Immature natural killer cell (primary cell): ENCODE measurements at regions not wholly inside any gene's neighbourhood (a gene's known extent, or its start where the extent isn't known, plus 50 kb on each side); places are given as distances from the start of the nearest gene placed in this dataset.
"Not testable (repeated sequence)": the region's sequence is repeated elsewhere in the genome, so short reads cannot be mapped to it uniquely, and the experiment has no call there.

Experiments used
- DNase-seq, 3 donors: peaks; one replicate each; pipeline ENCODE4 v3.0.0; 2022; ENCODE audit warnings: mixed read lengths in 1 of 3
- H3K27ac Mint-ChIP-seq, 6 donors: one replicate each; pipeline ENCODE4 v1.8.0; 2020; ENCODE audit warnings: mixed read lengths in 6 of 6, mild to moderate bottlenecking in 5 of 6, inconsistent platforms in 4 of 6, moderate library complexity in 3 of 6
- H3K27me3 Mint-ChIP-seq, 3 donors: one replicate each; pipeline ENCODE4 v1.8.0; 2020 to 2021; ENCODE audit warnings: low read depth in 3 of 3, mild to moderate bottlenecking in 3 of 3, mixed read lengths in 3 of 3, moderate library complexity in 3 of 3, inconsistent platforms in 1 of 3
- H3K36me3 Mint-ChIP-seq, 3 donors: one replicate each; pipeline ENCODE4 v1.8.0; 2020; ENCODE audit warnings: mixed read lengths in 3 of 3, inconsistent platforms in 2 of 3, mild to moderate bottlenecking in 2 of 3
- H3K4me1 Mint-ChIP-seq, 2 donors: one replicate each; pipeline ENCODE4 v1.8.0; 2020; ENCODE audit warnings: inconsistent platforms in 2 of 2, mild to moderate bottlenecking in 2 of 2, mixed read lengths in 2 of 2, moderate library complexity in 1 of 2
- H3K4me3 Mint-ChIP-seq, 5 donors: one replicate each; pipeline ENCODE4 v1.8.0; 2020; ENCODE audit warnings: mild to moderate bottlenecking in 5 of 5, mixed read lengths in 5 of 5, inconsistent platforms in 3 of 5, moderate library complexity in 3 of 5
- H3K9me3 Mint-ChIP-seq, 6 donors: one replicate each; pipeline ENCODE4 v1.8.0; 2020; ENCODE audit warnings: mild to moderate bottlenecking in 6 of 6, mixed read lengths in 6 of 6, inconsistent platforms in 4 of 6, moderate library complexity in 3 of 6

GRCh38 chr15:85196697-85197096 is 183.7 kb upstream of the AKAP13 start:
- not testable (repeated sequence) for H3K27me3 Mint-ChIP-seq, DNase-seq, H3K36me3 Mint-ChIP-seq, H3K4me3 Mint-ChIP-seq, H3K27ac Mint-ChIP-seq, H3K4me1 Mint-ChIP-seq, H3K9me3 Mint-ChIP-seq

DNA sequence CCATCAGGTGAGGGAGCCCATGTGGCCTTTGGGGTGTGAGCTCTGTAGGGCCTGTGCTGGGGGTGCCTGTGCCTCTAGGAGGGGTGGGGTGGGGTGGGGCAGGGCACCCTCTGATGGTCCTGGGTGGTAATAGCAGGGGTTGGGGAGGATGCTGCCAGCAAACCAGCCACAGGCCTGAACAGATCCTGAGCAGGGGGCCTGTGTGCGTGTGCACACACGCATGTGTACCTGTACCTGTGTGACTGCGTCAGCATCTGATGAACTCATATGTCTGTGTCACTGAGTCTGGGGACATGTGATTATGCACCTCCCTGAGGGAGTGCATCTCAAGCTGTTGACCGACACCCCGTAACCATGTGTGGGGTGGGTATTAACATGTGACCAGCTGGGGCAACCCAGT is 182.8 kb upstream of the AKAP13 start:
- not testable (repeated sequence) for H3K9me3 Mint-ChIP-seq, H3K4me3 Mint-ChIP-seq, DNase-seq, H3K4me1 Mint-ChIP-seq, H3K36me3 Mint-ChIP-seq, H3K27ac Mint-ChIP-seq, H3K27me3 Mint-ChIP-seq

GRCh38 chr15:85198432-85198831 is 182.0 kb upstream of the AKAP13 start:
- H3K27me3 Mint-ChIP-seq, H3K36me3 Mint-ChIP-seq, H3K9me3 Mint-ChIP-seq, H3K4me3 Mint-ChIP-seq, H3K27ac Mint-ChIP-seq, H3K4me1 Mint-ChIP-seq, DNase-seq: not testable (repeated sequence)

- not testable (repeated sequence) for H3K4me3 Mint-ChIP-seq, H3K9me3 Mint-ChIP-seq
Observed at GRCh38 chr15:85200215-85200614, 180.2 kb upstream of the AKAP13 start.

DNA sequence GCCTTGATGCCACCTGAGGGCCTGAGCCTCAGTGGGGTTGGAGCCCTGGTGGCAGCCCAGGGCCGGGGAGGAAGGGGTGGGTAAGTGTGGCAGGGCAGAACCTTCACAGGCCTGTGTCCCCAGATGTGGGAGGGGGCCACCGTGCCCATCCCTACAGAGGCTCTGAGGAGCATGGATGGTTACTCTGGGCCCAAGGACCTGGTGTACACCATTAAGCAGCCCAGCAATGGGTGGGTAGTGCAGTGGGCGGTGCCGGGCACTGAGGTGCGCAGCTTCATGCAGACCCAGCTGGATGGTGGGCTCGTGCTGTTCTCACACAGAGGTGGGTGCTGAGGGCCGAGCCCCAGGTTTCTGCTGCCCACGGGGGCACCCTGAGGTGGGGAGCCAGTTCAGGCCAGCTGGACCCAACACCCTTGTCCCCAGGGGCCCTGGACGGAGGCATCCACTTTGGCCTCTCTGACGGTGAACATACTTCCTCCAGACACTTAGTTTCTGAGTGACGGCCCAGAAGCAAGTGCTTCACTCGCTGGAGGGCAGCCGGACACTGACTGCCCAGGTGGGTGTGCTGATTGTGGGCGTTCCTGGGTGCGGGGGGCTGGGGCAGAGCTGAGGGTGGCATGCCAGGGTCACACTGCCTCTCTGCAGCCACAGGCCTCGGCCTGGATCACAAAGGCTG is 179.1 kb upstream of the AKAP13 start:
- H3K27ac Mint-ChIP-seq, H3K4me3 Mint-ChIP-seq: not testable (repeated sequence)

More at GRCh38 chr15:85200215-85200614, 180.2 kb upstream of the AKAP13 start:
- H3K4me1 Mint-ChIP-seq, H3K27ac Mint-ChIP-seq, H3K36me3 Mint-ChIP-seq, H3K27me3 Mint-ChIP-seq, DNase-seq: not testable (repeated sequence)

GRCh38 chr15:85204481-85204880 is 175.9 kb upstream of the AKAP13 start:
- not testable (repeated sequence) for H3K9me3 Mint-ChIP-seq, H3K4me3 Mint-ChIP-seq, DNase-seq, H3K4me1 Mint-ChIP-seq, H3K27ac Mint-ChIP-seq, H3K36me3 Mint-ChIP-seq, H3K27me3 Mint-ChIP-seq

More for the DNA sequence above, 179.1 kb upstream of the AKAP13 start:
- not testable (repeated sequence) for DNase-seq, H3K36me3 Mint-ChIP-seq, H3K27me3 Mint-ChIP-seq, H3K4me1 Mint-ChIP-seq, H3K9me3 Mint-ChIP-seq

GRCh38 chr15:85233791-85234325 is 146.5 kb upstream of the AKAP13 start:
- not testable (repeated sequence) for H3K36me3 Mint-ChIP-seq, H3K27ac Mint-ChIP-seq, H3K27me3 Mint-ChIP-seq, H3K4me1 Mint-ChIP-seq, H3K9me3 Mint-ChIP-seq
- H3K4me3 Mint-ChIP-seq = peak overlapping the region in 1 of 5 donors; percentile 18
- peak in 1 of 3 donors; percentile 6 for DNase-seq

GRCh38 chr15:85234450-85235196 is 145.8 kb upstream of the AKAP13 start:
- not testable (repeated sequence) for H3K4me1 Mint-ChIP-seq, H3K9me3 Mint-ChIP-seq, H3K36me3 Mint-ChIP-seq, H3K27me3 Mint-ChIP-seq, H3K27ac Mint-ChIP-seq
- peak overlapping the region in 3 of 5 donors; percentile 42 to 46 (median 43) for H3K4me3 Mint-ChIP-seq
- peak in 2 of 3 donors; percentile 28 to 57 for DNase-seq

GRCh38 chr15:85244056-85244455 is 136.3 kb upstream of the AKAP13 start:
- not testable (repeated sequence) for H3K4me1 Mint-ChIP-seq, H3K9me3 Mint-ChIP-seq, H3K36me3 Mint-ChIP-seq, H3K4me3 Mint-ChIP-seq, H3K27me3 Mint-ChIP-seq, H3K27ac Mint-ChIP-seq, DNase-seq

- H3K27ac Mint-ChIP-seq, H3K9me3 Mint-ChIP-seq, H3K27me3 Mint-ChIP-seq, H3K4me1 Mint-ChIP-seq, DNase-seq, H3K36me3 Mint-ChIP-seq, H3K4me3 Mint-ChIP-seq: not testable (repeated sequence)
Observed at GRCh38 chr15:85250938-85251542, 129.4 kb upstream of the AKAP13 start.

DNA sequence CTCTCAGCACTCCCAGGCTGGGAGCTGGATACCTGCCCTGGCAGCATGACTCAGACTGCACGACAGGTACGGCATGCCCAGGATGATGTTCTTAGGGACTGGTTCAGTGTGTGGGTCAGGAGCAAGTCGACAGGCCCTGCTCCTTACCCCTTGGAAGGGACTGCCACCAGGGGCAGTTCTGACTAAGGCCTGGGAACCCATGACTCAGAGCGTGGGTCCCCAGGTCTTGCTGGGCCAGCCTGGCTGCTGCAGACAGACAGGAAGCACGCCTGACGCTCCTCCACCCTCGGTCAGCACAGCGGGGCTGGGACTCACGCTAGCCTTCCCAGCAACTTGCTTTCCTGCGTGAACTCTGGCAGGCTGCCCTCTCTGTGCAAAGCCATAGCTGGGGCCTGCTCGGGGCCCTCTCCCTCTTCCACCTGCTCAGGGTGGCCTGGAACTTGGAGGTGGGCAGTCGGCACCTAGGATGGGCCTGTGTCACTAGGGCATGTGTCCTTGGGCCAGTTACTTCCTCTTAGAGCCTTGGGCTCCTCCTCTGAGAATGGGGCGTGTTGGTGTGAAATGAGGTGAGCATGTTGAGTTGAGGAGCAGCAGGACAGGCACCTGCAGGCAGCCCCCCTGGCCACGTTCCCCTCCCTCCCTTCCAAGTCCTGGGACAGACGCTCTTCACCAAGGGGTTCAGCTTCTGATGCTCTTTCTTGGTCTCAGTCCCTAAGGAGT is 127.0 kb upstream of the AKAP13 start:
- not testable (repeated sequence) for H3K9me3 Mint-ChIP-seq, DNase-seq, H3K27me3 Mint-ChIP-seq, H3K4me1 Mint-ChIP-seq, H3K36me3 Mint-ChIP-seq, H3K4me3 Mint-ChIP-seq
- peak overlapping the region in 1 of 6 donors; percentile 17 for H3K27ac Mint-ChIP-seq

GRCh38 chr15:85254961-85255360 is 125.4 kb upstream of the AKAP13 start:
- H3K27me3 Mint-ChIP-seq, H3K4me1 Mint-ChIP-seq, H3K9me3 Mint-ChIP-seq, DNase-seq, H3K36me3 Mint-ChIP-seq, H3K27ac Mint-ChIP-seq, H3K4me3 Mint-ChIP-seq: not testable (repeated sequence)

DNA sequence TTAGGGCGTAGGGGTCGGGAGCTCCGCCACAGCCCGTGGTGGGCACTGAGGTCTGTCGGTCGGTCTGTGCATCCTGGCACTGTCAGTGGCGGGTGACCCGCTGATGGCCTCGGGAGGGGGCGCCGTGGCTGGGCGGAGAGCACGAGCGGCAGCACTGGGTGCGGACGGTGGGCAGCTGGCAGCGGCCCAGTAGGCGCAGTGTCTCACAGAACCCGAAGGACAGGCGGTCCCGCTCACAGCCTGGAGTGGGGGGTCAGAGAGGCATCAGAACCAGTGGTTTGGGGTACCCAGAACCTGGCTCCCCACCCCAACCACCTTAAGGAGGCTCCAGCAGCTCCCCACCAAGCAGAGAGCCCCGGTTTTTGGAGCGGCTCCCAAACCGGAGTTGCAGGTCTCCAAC is 124.9 kb upstream of the AKAP13 start:
- H3K27me3 Mint-ChIP-seq, H3K9me3 Mint-ChIP-seq, H3K4me1 Mint-ChIP-seq, H3K4me3 Mint-ChIP-seq, H3K36me3 Mint-ChIP-seq, H3K27ac Mint-ChIP-seq, DNase-seq: not testable (repeated sequence)
